Fibroblast of skin of right quadriceps (primary cell): ENCODE measurements at regions not wholly inside any gene's neighbourhood (a gene's known extent, or its start where the extent isn't known, plus 50 kb on each side); places are given as distances from the start of the nearest gene placed in this dataset.
A peak's percentile ranks its signal among the peaks of the same experiment; 100 is the strongest.

Experiments used
- DNase-seq: peaks from one replicate; pipeline ENCODE4 v3.0.0-alpha.2; 2013

DNA sequence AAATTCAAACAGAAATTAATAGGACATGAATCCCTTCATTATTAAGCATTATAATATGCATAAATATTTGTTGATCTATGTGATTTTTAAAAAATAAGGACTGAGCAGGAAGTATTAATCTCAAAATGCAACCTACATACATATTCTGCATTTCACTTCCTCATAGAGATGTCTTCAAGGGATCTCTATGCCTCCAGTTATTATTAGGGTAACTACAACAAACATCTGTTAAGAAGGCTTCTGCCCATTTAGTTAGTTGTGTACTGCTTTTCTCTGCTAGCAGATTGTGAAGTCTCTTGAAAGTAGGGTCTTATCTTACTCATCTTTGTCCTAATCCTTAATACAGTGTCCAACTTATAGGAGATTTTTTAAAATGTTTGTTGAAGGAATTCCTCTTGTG lies 414.1 kb downstream of the ACTL7B start:
- no peak for DNase-seq

- DNase-seq: no peak
These were observed 414.5 kb downstream of the ACTL7B start for GRCh38 chr9:108441251-108441650.

DNA sequence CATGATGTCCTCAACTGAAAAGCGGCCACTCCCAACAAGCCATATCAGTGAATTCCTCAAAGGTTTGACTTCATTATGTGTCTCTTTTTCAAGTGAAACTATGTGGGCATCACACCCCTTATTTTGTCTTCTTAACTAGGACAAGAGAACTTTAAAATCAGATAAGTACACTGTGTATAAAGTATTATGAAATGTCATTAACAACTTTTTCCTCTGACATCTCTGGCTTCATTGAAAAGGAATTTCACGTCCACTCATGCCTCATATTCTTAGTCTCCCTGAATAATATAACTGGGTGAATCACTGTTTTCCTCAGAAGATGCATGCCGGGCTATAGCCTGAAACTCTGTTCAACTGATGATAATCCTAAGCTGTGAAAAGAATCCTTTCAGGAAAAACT lies 415.8 kb downstream of the ACTL7B start:
- peak; percentile 76 for DNase-seq

DNA sequence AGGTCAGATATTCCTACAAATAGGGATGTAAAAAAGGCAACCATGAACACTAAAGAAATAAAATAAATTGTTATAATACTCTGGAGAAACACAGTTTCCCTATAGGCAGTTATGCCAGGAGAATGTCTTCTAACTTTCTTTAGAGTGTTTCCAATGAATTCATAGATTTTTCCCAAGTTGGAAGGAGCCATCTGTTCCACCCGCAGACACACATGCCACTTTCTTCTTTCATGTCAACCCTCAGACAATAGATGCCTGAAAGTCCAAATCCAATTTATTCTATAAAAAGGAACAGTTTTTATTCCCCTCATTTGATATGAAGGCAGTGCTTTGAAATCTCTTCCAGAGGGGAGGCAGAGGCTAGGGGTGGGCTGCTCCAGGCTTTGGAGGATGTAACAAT lies 418.1 kb downstream of the ACTL7B start:
- DNase-seq: no peak

- no peak for DNase-seq
These were observed 419.3 kb downstream of the ACTL7B start for GRCh38 chr9:108436448-108436847.

- peak; percentile 12 for DNase-seq
These were observed 421.3 kb downstream of the ACTL7B start for GRCh38 chr9:108434502-108434901.

GRCh38 chr9:108434036-108434435 lies 421.8 kb downstream of the ACTL7B start:
- no peak for DNase-seq

GRCh38 chr9:108430655-108431054 lies 425.1 kb downstream of the ACTL7B start:
- no peak for DNase-seq

DNA sequence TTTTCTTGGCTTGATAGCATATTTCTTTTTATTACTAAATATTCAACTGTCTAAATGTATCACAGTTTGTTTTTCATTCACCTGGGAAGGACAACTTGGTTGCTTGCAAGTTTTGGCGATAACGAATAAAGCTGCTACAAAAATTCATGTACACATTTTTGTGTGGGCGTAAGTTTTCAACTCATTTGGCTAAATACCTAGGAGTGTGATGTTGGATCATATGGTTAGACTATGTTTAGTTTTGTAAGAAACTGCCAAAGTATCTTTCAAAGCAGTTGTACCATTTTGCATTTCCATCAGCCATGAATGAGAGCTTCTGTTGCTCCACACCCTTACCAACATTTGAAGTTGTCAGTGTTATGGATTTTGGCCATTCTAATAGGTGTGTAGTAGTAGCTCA lies 428.0 kb downstream of the ACTL7B start:
- no peak for DNase-seq

DNA sequence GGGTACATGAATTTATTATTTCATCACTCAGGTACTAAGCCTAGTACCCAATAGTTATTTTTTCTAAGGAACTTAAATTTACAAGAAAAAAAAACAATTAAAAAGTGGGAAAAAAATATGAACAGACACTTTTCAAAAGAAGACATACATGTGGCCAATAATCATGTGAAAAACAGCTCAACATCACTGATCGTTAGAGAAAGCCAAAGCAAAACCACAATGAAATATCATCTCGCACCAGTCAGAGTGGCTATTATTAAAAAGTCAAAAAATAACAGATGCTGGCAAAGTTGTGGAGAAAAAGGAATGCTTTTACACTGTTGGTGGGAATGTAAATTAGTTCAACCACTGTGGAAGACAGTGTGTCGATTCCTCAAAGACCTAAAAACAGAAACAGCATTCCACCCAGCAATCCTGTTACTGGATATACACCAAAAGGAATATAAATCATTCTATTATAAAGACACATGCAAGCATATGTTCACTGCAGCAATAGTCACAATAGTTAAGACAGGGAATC lies 429.3 kb downstream of the ACTL7B start:
- peak; percentile 47 for DNase-seq

GRCh38 chr9:108423433-108423832 lies 432.4 kb downstream of the ACTL7B start:
- no peak for DNase-seq

GRCh38 chr9:108419379-108419778 lies 436.4 kb downstream of the ACTL7B start:
- no peak for DNase-seq

DNA sequence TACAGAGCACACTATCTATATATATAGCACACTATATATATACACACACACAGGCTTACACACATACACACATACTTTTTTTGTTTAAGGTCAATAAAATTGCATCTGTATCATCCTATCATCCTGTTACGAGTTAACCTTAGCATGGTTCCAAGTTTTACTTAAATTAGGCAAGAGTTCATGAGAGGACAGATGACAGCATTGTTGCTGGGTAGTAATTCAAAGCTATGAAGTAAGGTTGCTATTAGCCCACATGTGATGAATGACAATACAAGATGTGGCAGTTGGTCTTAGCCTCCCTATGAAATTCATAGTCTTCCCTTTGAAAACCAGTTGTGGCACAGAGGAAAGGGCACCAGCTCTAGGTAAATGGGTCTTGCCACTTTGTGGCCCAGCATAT lies 438.1 kb downstream of the ACTL7B start:
- no peak for DNase-seq

GRCh38 chr9:108417312-108417711 lies 438.5 kb downstream of the ACTL7B start:
- no peak for DNase-seq

- no peak for DNase-seq
These were observed 439.5 kb downstream of the ACTL7B start for GRCh38 chr9:108416324-108416723.

DNA sequence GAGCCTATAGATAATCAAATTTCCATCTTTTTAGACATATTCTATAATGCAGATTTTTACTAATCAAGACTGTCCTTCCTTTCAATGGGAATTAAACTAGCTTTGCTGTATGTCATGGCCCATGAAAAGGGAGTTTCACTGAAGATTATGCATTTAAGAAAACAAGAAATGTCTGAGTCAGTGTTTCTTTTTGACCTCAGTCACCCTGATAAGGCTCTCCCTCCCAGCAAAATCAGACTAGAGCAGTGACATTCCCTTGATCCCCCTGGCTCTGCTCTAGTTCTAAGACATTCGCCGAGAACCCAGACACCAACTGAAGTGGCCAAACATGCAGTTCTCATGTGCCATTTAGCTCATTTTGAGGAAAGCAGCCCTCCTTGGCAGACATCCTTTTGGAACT lies 442.0 kb downstream of the ACTL7B start:
- no peak for DNase-seq

DNA sequence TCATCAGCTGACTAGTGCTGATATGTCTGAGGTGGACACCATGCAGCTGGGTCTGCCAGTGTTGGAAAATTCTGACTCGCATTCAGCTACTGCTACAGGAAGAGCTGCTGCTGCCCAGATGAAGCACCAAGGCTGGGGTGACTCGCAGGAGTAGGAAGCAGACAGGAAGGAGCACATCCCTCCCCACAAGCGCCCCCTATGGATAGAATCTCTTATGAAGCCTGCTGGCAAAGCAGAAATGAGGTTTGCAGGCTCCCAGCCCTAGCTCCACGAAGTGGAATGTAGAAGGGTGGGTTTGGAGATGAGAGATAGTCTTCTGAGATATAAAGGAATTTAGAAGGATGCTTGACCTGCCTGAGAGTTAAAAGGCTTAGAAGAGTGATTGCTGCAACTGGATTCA lies 443.0 kb downstream of the ACTL7B start:
- peak; percentile 8 for DNase-seq

- DNase-seq: no peak
These were observed 444.2 kb downstream of the ACTL7B start for GRCh38 chr9:108411632-108412031.

- no peak for DNase-seq
These were observed 445.6 kb downstream of the ACTL7B start for GRCh38 chr9:108410161-108410560.

- DNase-seq: no peak
These were observed 455.5 kb downstream of the ACTL7B start for GRCh38 chr9:108400297-108400696.

DNA sequence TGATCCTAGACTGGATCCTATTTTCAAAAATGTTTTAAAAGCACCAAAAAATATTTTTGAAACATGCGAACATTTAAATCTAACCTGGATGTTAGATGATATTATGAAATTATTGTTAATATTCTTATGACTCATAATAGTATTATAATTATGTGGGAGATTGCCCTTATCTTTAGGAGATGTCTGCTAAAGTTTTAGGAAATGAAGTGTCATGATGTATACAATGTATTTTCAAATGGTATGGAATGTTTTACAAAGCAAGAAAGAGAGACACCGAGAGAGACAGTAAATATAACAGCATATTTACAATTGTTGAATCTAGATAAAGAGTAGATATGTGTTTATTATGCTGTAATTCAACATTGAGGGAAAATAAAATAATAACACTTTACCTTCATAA lies 455.9 kb downstream of the ACTL7B start:
- DNase-seq: no peak

GRCh38 chr9:108397286-108397685 lies 458.5 kb downstream of the ACTL7B start:
- no peak for DNase-seq

DNA sequence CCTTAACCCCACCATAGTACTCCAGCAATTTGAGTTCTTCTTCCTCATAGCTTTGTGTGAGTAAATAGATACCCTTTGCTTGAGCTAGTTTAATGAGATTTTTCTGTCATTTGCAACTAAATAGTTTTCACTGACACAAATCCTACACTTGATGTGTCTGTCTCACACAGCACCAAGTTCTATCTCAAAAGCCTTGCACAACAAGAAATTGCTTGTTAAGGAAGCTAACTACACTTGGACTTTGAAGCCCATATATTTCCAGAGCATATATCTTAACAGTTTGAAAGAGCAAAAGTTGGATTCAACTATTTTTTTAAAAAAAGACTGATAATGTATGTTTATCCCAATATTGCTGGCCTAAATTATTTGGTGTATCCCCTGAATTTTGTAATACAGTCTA lies 459.2 kb downstream of the ACTL7B start:
- DNase-seq: no peak

DNA sequence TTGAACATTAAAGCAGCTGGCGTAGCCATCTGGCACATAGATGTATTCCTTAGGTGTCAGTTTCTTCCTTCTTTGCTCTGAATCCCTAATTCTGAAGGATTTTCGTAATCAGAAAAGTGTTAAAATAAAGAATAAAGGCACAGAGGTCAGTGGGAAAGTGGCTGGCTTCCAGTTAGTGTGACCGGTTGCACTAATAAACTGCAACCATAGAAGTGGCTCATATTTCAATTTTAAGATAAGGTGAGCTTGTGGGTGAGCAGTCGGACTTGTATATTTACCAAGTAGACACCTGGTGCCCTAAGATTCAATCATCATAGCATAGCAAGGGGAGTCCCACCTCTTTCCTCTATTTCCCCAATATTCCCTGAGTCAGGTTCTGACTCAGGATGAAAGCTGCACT lies 459.6 kb downstream of the ACTL7B start:
- no peak for DNase-seq

DNA sequence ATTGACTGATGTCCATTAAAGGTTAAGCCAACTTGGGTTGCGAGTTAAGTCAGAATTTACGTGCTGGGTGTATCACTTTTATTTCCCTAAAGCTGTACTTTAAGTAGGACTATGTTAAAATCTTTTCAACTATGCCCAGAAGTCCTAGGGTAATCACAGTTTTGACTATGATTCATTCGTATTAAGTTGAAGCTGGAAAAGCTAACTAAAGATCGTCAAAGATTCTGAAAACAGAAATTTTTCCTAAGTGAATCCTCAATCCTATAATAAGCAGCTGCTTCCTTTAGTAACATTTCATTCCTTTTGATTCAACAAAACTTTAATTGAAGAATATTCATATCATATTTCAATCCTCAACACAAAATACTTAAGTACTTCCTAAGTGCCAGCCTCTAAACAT lies 460.4 kb downstream of the ACTL7B start:
- no peak for DNase-seq

GRCh38 chr9:108394726-108395125 lies 461.1 kb downstream of the ACTL7B start:
- no peak for DNase-seq
